ENCODE measurements at regions not wholly inside any gene's neighbourhood (a gene's known extent, or its start where the extent isn't known, plus 50 kb on each side); places are given as distances from the start of the nearest gene placed in this dataset.

DNA sequence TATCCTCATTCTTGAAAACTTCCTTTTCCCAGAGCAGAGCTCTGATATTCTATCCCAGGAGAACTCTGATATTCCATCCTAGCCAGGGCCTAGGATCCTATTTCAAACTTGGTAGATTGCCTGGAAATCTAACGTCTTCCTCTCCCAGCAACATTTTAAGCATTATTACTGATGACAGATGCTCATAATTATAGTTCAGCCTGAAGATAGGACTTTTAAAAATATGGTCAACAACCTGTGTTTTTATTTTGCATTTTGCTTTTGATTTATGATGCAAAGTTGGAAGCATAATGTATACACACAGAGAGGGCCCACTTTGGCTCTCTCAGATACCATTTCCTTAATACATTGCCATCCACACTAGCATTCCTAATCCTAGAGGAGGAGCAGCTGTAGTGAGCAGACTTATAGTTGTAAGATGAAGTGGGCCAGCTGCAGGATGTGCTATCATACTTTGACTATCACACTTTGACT, 457.4 kb upstream of the TPK1 start:
- DNase-seq (ENCODE audit: extremely low read depth in 1 of 4, low spot score in 3 of 4), result no peak
- H3K27me3 ChIP-seq (ENCODE audit: control insufficient read depth in 2 of 2, insufficient read depth in 2 of 2, low read length in 2 of 2), result no peaks in the 10 kb centered on the region
- in situ Hi-C loops (cut with MboI), result no loop called here
- H3K4me1 ChIP-seq (replicated peaks in 1 of 2; ENCODE audit: control insufficient read depth in 2 of 2, insufficient read depth in 2 of 2, low read length in 2 of 2), result no peaks in the 10 kb centered on the region
- BruUV-seq (replicated peaks), result no TSS peak
- no peaks in the 10 kb centered on the region for H3K36me3 ChIP-seq (ENCODE audit: control insufficient read depth, insufficient read depth, low read length)
- 0% methylated on average over 1 of the region's 1 CpG for whole genome bisulfite sequencing (ENCODE audit: insufficient coverage, low coverage, missing lambda C conversion rate)
- H3K79me2 ChIP-seq (ENCODE audit: control insufficient read depth, insufficient read depth, low read length), result no peaks in the 10 kb centered on the region
- intact Hi-C loops (cut with micrococcal nuclease), result no loop called here
- TF ChIP-seq SIN3B (IDR thresholded peaks at IDR 0.05; ENCODE audit: low read depth) (no peak), CSDE1 (IDR thresholded peaks at IDR 0.05) (no peak), ZNF239 (CRISPR knock-in tag; IDR thresholded peaks at IDR 0.05) (no peak), CBX2 (IDR thresholded peaks at IDR 0.05; ENCODE audit: insufficient read depth, low read length, poor library complexity, severe bottlenecking) (no peak), CGGBP1 (CRISPR knock-in tag; IDR thresholded peaks at IDR 0.05) (no peak), ETS1 (conservative IDR thresholded peaks at IDR 0.05; ENCODE audit: control insufficient read depth, low read depth, low read length) (no peak), SREBF1 (IDR thresholded peaks at IDR 0.05; ENCODE audit: borderline replicate concordance, low read depth, low read length) (no peak)
- no peak for ATAC-seq
- H3K4me3 ChIP-seq, result no peak overlapping the region
- ChIA-PET CTCF (ENCODE audit: low intra/inter-chr PET ratio) (no interaction called here), POLR2A (no interaction called here)
- no peak overlapping the region for H3K9ac ChIP-seq (ENCODE audit: insufficient read depth in 1 of 2, low read depth in 2 of 2, low read length in 2 of 2)
- no peaks in the 10 kb centered on the region for H3K9me1 ChIP-seq (ENCODE audit: control insufficient read depth, insufficient read depth, low read length)
- H3K4me2 ChIP-seq (ENCODE audit: insufficient read depth, low read length), result no peak overlapping the region
- FAIRE-seq, result no peak
- H3K27ac ChIP-seq (ENCODE audit: extremely low read depth, low read depth, low read length), result no peak overlapping the region
- no peak overlapping the region for H2AFZ ChIP-seq (ENCODE audit: low read depth, low read length)
- H4K20me1 ChIP-seq (replicated peaks; ENCODE audit: control insufficient read depth, insufficient read depth, low read length), result no peaks in the 10 kb centered on the region
- H3K9me3 ChIP-seq (replicated peaks; ENCODE audit: control insufficient read depth, insufficient read depth, low read depth, low read length), result no peaks in the 10 kb centered on the region

Data from K562 (cell line).